DOHH2 (cell line): ENCODE measurements at regions not wholly inside any gene's neighbourhood (a gene's known extent, or its start where the extent isn't known, plus 50 kb on each side); places are given as distances from the start of the nearest gene placed in this dataset.

Experiments
- H3F3A ChIP-seq: fragments of 200-600 bp; sonication (generic), shearing (Covaris generic); 2 replicates; pipeline ENCODE4 v1.6.0; 2016; ENCODE audit warnings: antibody characterized with exemption, mild to moderate bottlenecking; ENCODE audit not compliant: control insufficient read depth, insufficient read depth
- H3K27ac ChIP-seq: fragments of 200-600 bp; sonication (generic); 2 replicates; pipeline ENCODE4 v1.5.1; 2014; ENCODE audit warnings: low read depth, mild to moderate bottlenecking, low read length, moderate library complexity
- H3K27me3 ChIP-seq: fragments of 200-600 bp; sonication (generic); 2 replicates; pipeline ENCODE4 v1.6.1; 2014; ENCODE audit warnings: mild to moderate bottlenecking, low read length, mixed read lengths; ENCODE audit not compliant: control insufficient read depth
- H3K36me3 ChIP-seq: fragments of 200-600 bp; sonication (generic); 2 replicates; pipeline ENCODE4 v1.6.1; 2014; ENCODE audit warnings: mild to moderate bottlenecking, low read length, moderate library complexity, mixed read lengths; ENCODE audit not compliant: control insufficient read depth
- H3K4me1 ChIP-seq: fragments of 200-600 bp; sonication (generic); 2 replicates; pipeline ENCODE4 v1.6.1; 2014; ENCODE audit warnings: mild to moderate bottlenecking, low read length, mixed read lengths; ENCODE audit not compliant: control insufficient read depth
- H3K4me2 ChIP-seq: fragments of 200-600 bp; sonication (generic); 2 replicates; pipeline ENCODE4 v1.6.0; 2014; ENCODE audit warnings: mild to moderate bottlenecking, low read length, moderate library complexity
- H3K4me3 ChIP-seq: fragments of 200-600 bp; sonication (generic); 2 replicates; pipeline ENCODE4 v1.5.1; 2014; ENCODE audit warnings: mild to moderate bottlenecking, low read length, mixed read lengths
- H3K79me2 ChIP-seq: fragments of 200-600 bp; sonication (generic); 2 replicates; pipeline ENCODE4 v1.6.1; 2014; ENCODE audit warnings: mild to moderate bottlenecking, low read length, mixed read lengths; ENCODE audit not compliant: control insufficient read depth
- H3K9me2 ChIP-seq: fragments of 200-600 bp; sonication (generic); replicated peaks from 2 replicates; pipeline ENCODE4 v1.6.1; 2014; ENCODE audit warnings: mild to moderate bottlenecking, low read length, mixed read lengths; ENCODE audit not compliant: control insufficient read depth
- H3K9me3 ChIP-seq: fragments of 200-600 bp; sonication (generic); 2 replicates; pipeline ENCODE4 v1.6.1; 2014; ENCODE audit warnings: antibody characterized with exemption, low read length, mixed read lengths; ENCODE audit not compliant: control insufficient read depth, insufficient read depth
- H4K20me1 ChIP-seq: fragments of 200-600 bp; sonication (generic); 2 replicates; pipeline ENCODE4 v1.6.0; 2014; ENCODE audit warnings: low read depth, mild to moderate bottlenecking, antibody characterized with exemption, low read length, moderate library complexity; ENCODE audit not compliant: control insufficient read depth, insufficient read depth
- CTCF ChIP-seq: fragments of 200-600 bp; sonication (generic); IDR thresholded peaks from one replicate; pipeline ENCODE4 v1.5.1; 2014; ENCODE audit warnings: antibody characterized with exemption, mild to moderate bottlenecking, low read depth, low read length; ENCODE audit not compliant: poor library complexity, severe bottlenecking
- EZH2phosphoT487 ChIP-seq: fragments of 200-600 bp; sonication (generic); IDR thresholded peaks from 2 replicates; pipeline ENCODE4 v1.6.1; 2017; ENCODE audit warnings: borderline replicate concordance, mild to moderate bottlenecking, antibody characterized with exemption, low read length, moderate library complexity, mixed read lengths

GRCh38 chr11:123316003-123316402 is 114.1 kb upstream of the GRAMD1B start:
- no peaks in the 10 kb centered on the region for H3F3A ChIP-seq
- H4K20me1 ChIP-seq, result no peaks in the 10 kb centered on the region
- H3K27ac ChIP-seq, result no peak overlapping the region
- H3K79me2 ChIP-seq, result no peaks in the 10 kb centered on the region
- H3K9me2 ChIP-seq, result no peaks in the 10 kb centered on the region
- no peaks in the 10 kb centered on the region for H3K27me3 ChIP-seq
- no peaks in the 10 kb centered on the region for H3K9me3 ChIP-seq
- no peak overlapping the region for H3K4me2 ChIP-seq
- H3K4me1 ChIP-seq, result no peaks in the 10 kb centered on the region
- H3K4me3 ChIP-seq, result no peak overlapping the region
- H3K36me3 ChIP-seq, result no peaks in the 10 kb centered on the region
- TF ChIP-seq CTCF, result no peak
- TF ChIP-seq EZH2phosphoT487, result no peak

- no peaks in the 10 kb centered on the region for H3K36me3 ChIP-seq
- H3K4me2 ChIP-seq, result no peak overlapping the region
- no peaks in the 10 kb centered on the region for H3K27me3 ChIP-seq
- TF ChIP-seq EZH2phosphoT487 (no peak), CTCF (no peak)
- no peaks in the 10 kb centered on the region for H3K79me2 ChIP-seq
- H3K9me2 ChIP-seq, result no peaks in the 10 kb centered on the region
- no peaks in the 10 kb centered on the region for H3K9me3 ChIP-seq
- H3K27ac ChIP-seq, result no peak overlapping the region
- no peaks in the 10 kb centered on the region for H4K20me1 ChIP-seq
- H3K4me3 ChIP-seq, result no peak overlapping the region
- no peaks in the 10 kb centered on the region for H3K4me1 ChIP-seq
- no peaks in the 10 kb centered on the region for H3F3A ChIP-seq
Observed at GRCh38 chr11:123314972-123315371, 115.1 kb upstream of the GRAMD1B start.

GRCh38 chr11:123313262-123313661 is 116.8 kb upstream of the GRAMD1B start:
- no peaks in the 10 kb centered on the region for H3K36me3 ChIP-seq
- no peaks in the 10 kb centered on the region for H3K27me3 ChIP-seq
- H3K9me2 ChIP-seq, result no peaks in the 10 kb centered on the region
- no peaks in the 10 kb centered on the region for H3K4me1 ChIP-seq
- no peaks in the 10 kb centered on the region for H3K79me2 ChIP-seq
- no peaks in the 10 kb centered on the region for H3F3A ChIP-seq
- TF ChIP-seq CTCF (no peak), EZH2phosphoT487 (no peak)
- no peak overlapping the region for H3K4me2 ChIP-seq
- no peak overlapping the region for H3K4me3 ChIP-seq
- H4K20me1 ChIP-seq, result no peaks in the 10 kb centered on the region
- H3K27ac ChIP-seq, result no peak overlapping the region
- no peaks in the 10 kb centered on the region for H3K9me3 ChIP-seq

GRCh38 chr11:123308077-123308476 is 113.0 kb upstream of the CLMP start:
- no peaks in the 10 kb centered on the region for H3K9me2 ChIP-seq
- H3K4me1 ChIP-seq, result peaks cover 28% of the 10 kb centered on the region
- no peaks in the 10 kb centered on the region for H3K9me3 ChIP-seq
- no peaks in the 10 kb centered on the region for H3K27me3 ChIP-seq
- no peak for TF ChIP-seq CTCF
- no peak for TF ChIP-seq EZH2phosphoT487
- H3F3A ChIP-seq, result peaks cover 1% of the 10 kb centered on the region
- H3K36me3 ChIP-seq, result 0 out of 2 replicates have a peak, but pooled peaks cover under 1% of the 10 kb centered on the region
- no peaks in the 10 kb centered on the region for H4K20me1 ChIP-seq
- no peak overlapping the region for H3K4me3 ChIP-seq
- H3K27ac ChIP-seq, result no peak overlapping the region
- no peak overlapping the region for H3K4me2 ChIP-seq
- H3K79me2 ChIP-seq, result no peaks in the 10 kb centered on the region
